Activated CD8-positive, alpha-beta memory T cell treated with anti-CD3 and anti-CD28 coated beads for 48 hours (primary cell): ENCODE measurements at regions not wholly inside any gene's neighbourhood (a gene's known extent, or its start where the extent isn't known, plus 50 kb on each side); places are given as distances from the start of the nearest gene placed in this dataset.
"Not testable (repeated sequence)": the region's sequence is repeated elsewhere in the genome, so short reads cannot be mapped to it uniquely, and the experiment has no call there.

Experiments
- DNase-seq, 3 experiments: peaks; one replicate each; pipeline ENCODE4 v3.0.0-alpha.2; 2020; ENCODE audit warnings: low read depth in 2 of 3, low spot score in 2 of 3

- no peak for DNase-seq
Observed at GRCh38 chr3:170814822-170815221, 55.2 kb downstream of the RPL22L1 start.

DNA sequence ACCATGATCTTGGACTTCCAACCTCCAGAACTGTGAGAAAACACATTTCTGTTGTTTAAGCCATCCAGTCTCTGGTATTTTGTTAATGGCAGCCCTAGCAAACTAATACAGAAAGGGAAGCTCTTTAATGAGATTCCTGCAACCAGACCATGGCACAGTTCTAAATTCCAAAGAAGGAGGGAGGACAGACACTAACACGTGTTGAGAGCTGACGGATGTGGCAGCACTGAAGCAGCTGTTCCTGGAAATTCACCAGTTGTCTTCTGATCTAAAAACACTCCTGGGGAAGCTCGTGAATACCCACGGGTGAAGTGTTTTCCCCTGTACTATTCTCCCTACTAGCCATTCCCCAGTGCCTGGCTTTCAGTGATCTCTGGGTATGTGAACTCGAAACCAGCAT lies 56.7 kb downstream of the RPL22L1 start:
- no peak for DNase-seq

GRCh38 chr3:170811928-170812591 lies 57.9 kb downstream of the RPL22L1 start:
- DNase-seq = peak; percentile 7 to 49 (median 9)

DNA sequence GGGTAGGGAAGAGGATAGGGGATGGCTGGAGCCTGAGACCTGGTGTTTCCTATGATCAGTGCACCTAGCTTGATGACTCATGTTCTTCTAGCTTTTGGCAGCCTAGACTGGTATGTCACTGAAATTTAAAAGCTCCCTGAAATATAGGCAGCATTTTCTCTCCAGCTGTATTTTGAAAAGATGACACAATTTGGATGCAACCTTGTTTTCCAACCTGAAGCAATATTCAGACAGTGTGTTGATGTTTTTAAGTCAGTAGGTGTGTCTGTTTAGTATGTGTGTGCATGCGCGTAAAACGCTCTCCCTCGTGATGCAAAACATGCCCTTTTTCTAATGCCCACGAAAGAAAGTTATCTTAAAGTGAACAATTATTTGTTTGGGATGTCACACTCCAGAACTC lies 58.5 kb downstream of the RPL22L1 start:
- no peak for DNase-seq

DNA sequence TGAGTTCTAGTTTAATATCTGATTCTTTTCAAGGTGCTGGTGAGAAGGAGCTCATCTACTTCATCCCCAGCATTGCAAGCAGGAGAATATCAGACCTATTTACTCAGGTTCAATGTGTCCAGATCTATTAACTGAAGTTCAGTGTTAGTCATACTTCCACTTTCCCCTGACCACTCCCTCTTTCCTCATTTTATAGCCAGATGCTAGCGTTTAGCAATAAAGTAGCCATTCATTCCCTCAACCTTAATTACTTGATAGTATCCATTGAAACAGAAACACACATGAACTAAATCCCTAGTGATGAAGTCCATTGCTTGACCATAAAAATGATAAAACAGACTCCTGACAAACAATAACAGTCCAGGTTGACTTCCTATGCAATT lies 60.0 kb downstream of the RPL22L1 start:
- no peak for DNase-seq

GRCh38 chr3:170809007-170809974 lies 60.7 kb downstream of the RPL22L1 start:
- DNase-seq = no peak

DNA sequence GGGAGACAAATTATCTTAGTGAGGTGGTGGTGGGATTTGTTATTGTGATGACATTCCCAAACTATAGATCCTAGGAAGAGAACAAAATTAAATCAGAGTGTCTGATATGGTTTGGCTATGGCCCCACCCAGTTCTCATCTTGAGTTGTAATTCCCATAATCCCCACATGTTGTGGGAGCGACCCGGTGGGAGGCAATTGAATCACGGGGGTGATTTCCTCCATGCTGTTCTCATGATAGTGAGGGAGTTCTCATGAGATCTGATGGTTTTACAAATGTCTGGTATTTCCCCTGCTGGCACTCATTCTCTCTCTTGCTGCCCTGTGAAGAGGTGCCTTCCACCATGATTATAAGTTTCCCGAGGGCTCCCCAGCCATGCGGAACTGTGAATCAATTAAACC lies 62.0 kb downstream of the RPL22L1 start:
- DNase-seq = no peak

DNA sequence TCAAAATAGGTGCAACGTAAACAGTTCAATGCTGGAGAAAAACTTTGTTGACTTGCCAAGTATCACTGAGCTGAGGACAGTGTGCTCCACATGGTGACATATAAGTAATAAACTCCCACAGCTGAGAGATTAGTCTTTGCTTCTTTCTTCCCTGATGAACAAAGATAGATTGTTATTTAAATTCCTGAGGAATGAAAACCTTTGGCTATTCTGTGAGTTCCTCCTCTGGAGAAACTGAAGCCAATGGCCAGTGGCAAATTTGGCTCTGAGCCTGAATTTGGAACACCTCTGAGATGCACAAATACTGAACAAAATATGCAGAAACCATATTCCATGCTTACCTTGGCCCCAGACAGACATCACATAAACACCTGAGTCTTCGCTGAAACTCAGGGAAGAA lies 63.3 kb downstream of the RPL22L1 start:
- DNase-seq = no peak

DNA sequence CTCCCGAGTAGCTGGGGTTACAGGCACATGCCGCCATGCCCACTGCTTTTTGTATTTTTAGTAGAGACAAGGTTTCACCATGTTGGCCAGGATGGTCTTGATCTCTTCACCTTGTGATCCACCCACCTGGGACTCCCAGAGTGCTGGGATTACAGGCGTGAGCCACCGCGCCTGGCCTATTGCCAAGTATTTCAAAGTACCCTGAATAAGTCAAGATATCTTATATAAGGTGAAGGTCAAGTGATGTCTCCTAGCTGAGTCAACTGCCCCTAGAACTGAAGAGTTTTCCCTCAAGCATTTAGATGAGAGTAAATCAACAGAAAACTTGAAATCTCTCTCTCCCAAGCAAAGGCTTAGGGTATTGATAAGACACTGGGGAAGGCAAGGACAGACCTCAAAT lies 63.9 kb downstream of the RPL22L1 start:
- DNase-seq = no peak

- DNase-seq = not testable (repeated sequence)
Observed at GRCh38 chr3:170805296-170805695, 64.7 kb downstream of the RPL22L1 start.

- not testable (repeated sequence) for DNase-seq
Observed at GRCh38 chr3:170804634-170805033, 65.4 kb downstream of the RPL22L1 start.

GRCh38 chr3:170804078-170804477 lies 65.9 kb downstream of the RPL22L1 start:
- DNase-seq = no peak

- no peak for DNase-seq
Observed at GRCh38 chr3:170802164-170803151, 67.5 kb downstream of the RPL22L1 start.

GRCh38 chr3:170801597-170801996 lies 68.4 kb downstream of the RPL22L1 start:
- no peak for DNase-seq

- not testable (repeated sequence) for DNase-seq
Observed at GRCh38 chr3:170800275-170800674, 69.7 kb downstream of the RPL22L1 start.

DNA sequence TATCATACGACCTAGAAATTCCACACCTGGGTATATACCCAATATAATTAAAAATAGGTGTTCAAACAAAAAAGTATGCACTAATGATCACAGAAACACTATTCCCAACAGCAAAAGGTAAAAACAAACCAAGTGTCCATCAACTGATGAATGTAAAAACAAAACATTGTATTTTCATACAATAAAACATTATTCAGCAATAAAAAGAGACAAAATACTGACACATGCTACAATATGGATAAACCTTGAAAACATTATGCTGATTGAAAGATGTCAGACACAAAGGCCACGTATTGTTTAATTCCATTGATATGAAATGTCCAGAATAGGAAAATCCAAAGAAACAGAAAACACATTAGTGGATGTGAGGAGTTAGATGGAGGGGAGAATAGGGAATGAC lies 71.0 kb downstream of the RPL22L1 start:
- DNase-seq = no peak

- no peak for DNase-seq
Observed at GRCh38 chr3:170797685-170798084, 72.3 kb downstream of the RPL22L1 start.

- DNase-seq = no peak
Observed at GRCh38 chr3:170792471-170792870, 77.5 kb downstream of the RPL22L1 start.

DNA sequence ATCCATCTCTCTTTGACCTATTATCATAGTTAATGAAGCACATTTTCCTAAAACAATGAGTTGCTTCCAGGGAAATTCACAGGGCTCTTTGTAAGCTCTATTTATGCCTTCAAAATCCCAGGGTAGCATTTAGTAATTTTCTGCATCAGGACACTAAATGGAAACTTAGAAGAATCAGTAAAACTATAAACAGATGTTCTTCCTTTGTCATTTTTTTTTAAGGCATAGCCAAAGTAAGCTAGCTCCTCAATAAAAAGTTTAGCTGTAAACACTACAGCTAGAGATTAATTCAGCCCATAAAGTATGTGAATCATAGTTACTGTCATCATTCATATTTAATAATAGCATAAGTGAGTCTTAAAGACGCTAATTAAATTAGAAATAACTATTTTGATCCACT lies 79.3 kb downstream of the RPL22L1 start:
- DNase-seq = no peak

- no peak for DNase-seq
Observed at GRCh38 chr3:170787464-170787863, 82.5 kb downstream of the RPL22L1 start.

DNA sequence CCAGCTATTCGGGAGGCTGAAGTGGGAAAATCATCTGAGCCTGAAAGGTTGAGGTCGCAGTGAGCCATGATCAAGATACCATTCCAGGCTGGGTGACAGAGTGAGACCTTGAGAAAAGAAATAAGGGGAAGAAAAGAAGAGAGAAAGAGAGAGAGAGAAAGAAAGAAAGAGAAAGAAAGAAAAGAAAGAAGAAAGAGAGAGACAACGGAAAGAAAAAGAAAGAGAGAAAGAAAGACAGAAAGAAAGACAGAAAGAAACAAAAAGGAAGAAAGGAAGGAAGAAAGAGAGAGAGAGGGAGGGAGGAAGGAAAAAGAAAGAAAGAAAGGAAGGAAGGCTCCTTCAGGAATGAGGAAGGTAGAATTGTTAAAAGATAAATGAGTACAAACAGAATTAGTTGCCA lies 84.5 kb downstream of the RPL22L1 start:
- DNase-seq = no peak
